ENCODE measurements at regions not wholly inside any gene's neighbourhood (a gene's known extent, or its start where the extent isn't known, plus 50 kb on each side); places are given as distances from the start of the nearest gene placed in this dataset.

DNA sequence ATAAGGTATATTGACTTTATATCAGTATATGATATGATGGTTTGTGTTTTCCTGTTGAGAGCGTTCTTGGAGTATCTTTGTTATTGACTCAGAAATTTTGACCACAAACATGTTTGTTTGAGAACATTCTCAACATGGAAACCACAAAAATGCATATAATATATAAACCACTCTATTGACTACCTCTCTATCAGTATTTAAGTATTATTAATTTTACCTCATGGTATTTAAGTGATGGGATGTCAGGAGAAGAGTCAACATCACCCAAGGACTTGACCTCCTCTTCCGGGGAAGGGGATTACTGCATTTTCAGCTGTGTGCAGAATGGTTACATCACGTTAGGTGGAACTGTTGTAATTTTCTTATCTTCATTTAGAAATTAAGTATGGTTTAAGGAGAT is 54.3 kb upstream of the PUDP start:
- TF ChIP-seq, protein P1, sequence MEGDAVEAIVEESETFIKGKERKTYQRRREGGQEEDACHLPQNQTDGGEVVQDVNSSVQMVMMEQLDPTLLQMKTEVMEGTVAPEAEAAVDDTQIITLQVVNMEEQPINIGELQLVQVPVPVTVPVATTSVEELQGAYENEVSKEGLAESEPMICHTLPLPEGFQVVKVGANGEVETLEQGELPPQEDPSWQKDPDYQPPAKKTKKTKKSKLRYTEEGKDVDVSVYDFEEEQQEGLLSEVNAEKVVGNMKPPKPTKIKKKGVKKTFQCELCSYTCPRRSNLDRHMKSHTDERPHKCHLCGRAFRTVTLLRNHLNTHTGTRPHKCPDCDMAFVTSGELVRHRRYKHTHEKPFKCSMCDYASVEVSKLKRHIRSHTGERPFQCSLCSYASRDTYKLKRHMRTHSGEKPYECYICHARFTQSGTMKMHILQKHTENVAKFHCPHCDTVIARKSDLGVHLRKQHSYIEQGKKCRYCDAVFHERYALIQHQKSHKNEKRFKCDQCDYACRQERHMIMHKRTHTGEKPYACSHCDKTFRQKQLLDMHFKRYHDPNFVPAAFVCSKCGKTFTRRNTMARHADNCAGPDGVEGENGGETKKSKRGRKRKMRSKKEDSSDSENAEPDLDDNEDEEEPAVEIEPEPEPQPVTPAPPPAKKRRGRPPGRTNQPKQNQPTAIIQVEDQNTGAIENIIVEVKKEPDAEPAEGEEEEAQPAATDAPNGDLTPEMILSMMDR (conservative IDR thresholded peaks at IDR 0.05) = no peak
- no peak for TF ChIP-seq EZH2 (IDR thresholded peaks at IDR 0.05; ENCODE audit: low read depth)
